ENCODE measurements at regions not wholly inside any gene's neighbourhood (a gene's known extent, or its start where the extent isn't known, plus 50 kb on each side); places are given as distances from the start of the nearest gene placed in this dataset.

- TF ChIP-seq POLR2A (IDR thresholded peaks at IDR 0.05) (no peak), CTCF (IDR thresholded peaks at IDR 0.05) (no peak)
Observed at GRCh38 chr4:185862340-185862739, 50.3 kb upstream of the SORBS2 start.

All from heart left ventricle (tissue), 13 donors.